Ascending aorta (tissue), 2 donors: ENCODE measurements at regions not wholly inside any gene's neighbourhood (a gene's known extent, or its start where the extent isn't known, plus 50 kb on each side); places are given as distances from the start of the nearest gene placed in this dataset.

Source experiments
- DNase-seq, 2 donors: peaks; one replicate each; pipeline ENCODE4 v3.0.0-alpha.2; 2019; ENCODE audit warnings: low spot score in 2 of 2
- H3K27ac ChIP-seq, 2 donors: fragments of 200-600 bp; sonication (generic); one replicate each; pipeline ENCODE4 v1.5.1; 2016 to 2017; ENCODE audit warnings: mild to moderate bottlenecking in 1 of 2
- H3K27me3 ChIP-seq: fragments of 200-600 bp; sonication (generic); one replicate; pipeline ENCODE4 v1.5.1; 2017
- H3K36me3 ChIP-seq, 2 donors: fragments of 200-600 bp; sonication (generic); one replicate each; pipeline ENCODE4 v1.5.1; 2016
- H3K4me1 ChIP-seq, 2 donors: fragments of 200-600 bp; sonication (generic); one replicate each; pipeline ENCODE4 v1.5.1; 2016 to 2017; ENCODE audit warnings: mild to moderate bottlenecking in 1 of 2
- H3K4me3 ChIP-seq, 2 donors: fragments of 200-600 bp; sonication (generic); one replicate each; pipeline ENCODE4 v1.5.1; 2016 to 2017; ENCODE audit warnings: mild to moderate bottlenecking in 1 of 2
- H3K9me3 ChIP-seq, 2 donors: fragments of 200-600 bp; sonication (generic); one replicate each; pipeline ENCODE4 v1.5.1; 2016
- CTCF ChIP-seq, 3 experiments: fragments of 200-600 bp in 2 of 3; fragments of 450-650 bp in 1 of 3; sonication (generic) in 2 of 3; IDR thresholded peaks; one replicate each; pipeline ENCODE4 v1.5.1; 2016 to 2019; ENCODE audit warnings: antibody characterized with exemption in 3 of 3, mild to moderate bottlenecking in 1 of 3, moderate library complexity in 1 of 3
- intact Hi-C: fragments of 100-400 bp; cut with DNase I; formaldehyde crosslinking; loops from one replicate; pipeline ENCODE4 v1.15.1; 2023

GRCh38 chr2:157164370-157164769 is 93.1 kb upstream of the GALNT5 start:
- intact Hi-C loops: no loop called here
- TF ChIP-seq CTCF (IDR thresholded peaks at IDR 0.05): no peak
- no peaks in the 10 kb centered on the region for H3K27me3 ChIP-seq
- no peak overlapping the region for H3K4me3 ChIP-seq
- no peak for DNase-seq
- H3K27ac ChIP-seq: no peak overlapping the region
- no peaks in the 10 kb centered on the region for H3K9me3 ChIP-seq
- no peaks in the 10 kb centered on the region for H3K4me1 ChIP-seq
- no peaks in the 10 kb centered on the region for H3K36me3 ChIP-seq

- no peak for DNase-seq
- Histone ChIP-seq H3K9me3 (no peaks in the 10 kb centered on the region), H3K27ac (no peak overlapping the region), H3K27me3 (no peaks in the 10 kb centered on the region), H3K36me3 (no peaks in the 10 kb centered on the region), H3K4me3 (no peak overlapping the region), H3K4me1 (no peaks in the 10 kb centered on the region)
- intact Hi-C loops: no loop called here
- TF ChIP-seq CTCF (IDR thresholded peaks at IDR 0.05): no peak
Observed at GRCh38 chr2:157164891-157165290, 92.6 kb upstream of the GALNT5 start.

- peaks cover 0 to 3% of the 10 kb centered on the region in 2 donors for H3K4me1 ChIP-seq
- DNase-seq: no peak
- no peak for TF ChIP-seq CTCF (IDR thresholded peaks at IDR 0.05)
- H3K9me3 ChIP-seq: no peaks in the 10 kb centered on the region
- no peak overlapping the region for H3K4me3 ChIP-seq
- H3K27me3 ChIP-seq: no peaks in the 10 kb centered on the region
- H3K36me3 ChIP-seq: no peaks in the 10 kb centered on the region
- no peak overlapping the region for H3K27ac ChIP-seq
- intact Hi-C loops: no loop called here
Observed at GRCh38 chr2:157168501-157168900, 89.0 kb upstream of the GALNT5 start.

GRCh38 chr2:157169889-157170288 is 87.6 kb upstream of the GALNT5 start:
- H3K9me3 ChIP-seq: no peaks in the 10 kb centered on the region
- intact Hi-C loops: loop anchor here (5.0 kb wide), 1 partner anchor 828 kb away; no protein-coding TSS in a partner anchor
- no peak overlapping the region for H3K4me3 ChIP-seq
- DNase-seq: no peak
- no peaks in the 10 kb centered on the region for H3K36me3 ChIP-seq
- no peaks in the 10 kb centered on the region for H3K27me3 ChIP-seq
- peaks cover 0 to 6% of the 10 kb centered on the region in 2 donors for H3K4me1 ChIP-seq
- H3K27ac ChIP-seq: no peak overlapping the region
- TF ChIP-seq CTCF (IDR thresholded peaks at IDR 0.05): no peak

- no peak overlapping the region for H3K4me3 ChIP-seq
- intact Hi-C loops: loop anchor here (5.0 kb wide), 1 partner anchor 828 kb away; no protein-coding TSS in a partner anchor
- no peak overlapping the region for H3K27ac ChIP-seq
- peaks cover 0 to 6% of the 10 kb centered on the region in 2 donors for H3K4me1 ChIP-seq
- no peaks in the 10 kb centered on the region for H3K9me3 ChIP-seq
- H3K27me3 ChIP-seq: no peaks in the 10 kb centered on the region
- no peaks in the 10 kb centered on the region for H3K36me3 ChIP-seq
- DNase-seq: no peak
- no peak for TF ChIP-seq CTCF (IDR thresholded peaks at IDR 0.05)
Observed at GRCh38 chr2:157170299-157170698, 87.2 kb upstream of the GALNT5 start.

GRCh38 chr2:157172239-157172638 is 85.3 kb upstream of the GALNT5 start:
- no peaks in the 10 kb centered on the region for H3K27me3 ChIP-seq
- DNase-seq: no peak
- no peak overlapping the region for H3K4me3 ChIP-seq
- no peak overlapping the region for H3K27ac ChIP-seq
- no peak for TF ChIP-seq CTCF (IDR thresholded peaks at IDR 0.05)
- no peaks in the 10 kb centered on the region for H3K36me3 ChIP-seq
- intact Hi-C loops: loop anchor here (5.0 kb wide), 1 partner anchor 830 kb away; no protein-coding TSS in a partner anchor
- H3K9me3 ChIP-seq: no peaks in the 10 kb centered on the region
- peaks cover 0 to 6% of the 10 kb centered on the region in 2 donors for H3K4me1 ChIP-seq
